BLaER1 treated with 17β-estradiol and CSF1 and Interleukin-3, amounts not matched to agents 10 nM and 100 nM (cell line): ENCODE measurements at regions not wholly inside any gene's neighbourhood (a gene's known extent, or its start where the extent isn't known, plus 50 kb on each side); places are given as distances from the start of the nearest gene placed in this dataset.

Source experiments
- H3K27ac ChIP-seq, 11 experiments: shearing (Covaris generic); formaldehyde crosslinking; 2 replicates each; pipeline ENCODE4 v1.8.1; 2022
- H3K27me3 ChIP-seq, 11 experiments: shearing (Covaris generic); formaldehyde crosslinking; 2 replicates each; pipeline ENCODE4 v1.8.1; 2022
- H3K36me3 ChIP-seq, 11 experiments: shearing (Covaris generic); formaldehyde crosslinking; 2 replicates each; pipeline ENCODE4 v1.8.1; 2022
- H3K4me1 ChIP-seq, 10 experiments: shearing (Covaris generic); formaldehyde crosslinking; 2 replicates each; pipeline ENCODE4 v1.8.1; 2022
- H3K4me2 ChIP-seq, 11 experiments: shearing (Covaris generic); formaldehyde crosslinking; 2 replicates each; pipeline ENCODE4 v1.8.1; 2022
- H3K4me3 ChIP-seq, 10 experiments: shearing (Covaris generic); formaldehyde crosslinking; 2 replicates each; pipeline ENCODE4 v1.8.1; 2022
- H3K9ac ChIP-seq, 11 experiments: shearing (Covaris generic); formaldehyde crosslinking; 2 replicates each; pipeline ENCODE4 v1.8.1; 2022
- H3K9me3 ChIP-seq, 11 experiments: shearing (Covaris generic); formaldehyde crosslinking; replicated peaks in 1 of 11; 2 replicates each; pipeline ENCODE4 v1.8.1; 2022
- H4K20me1 ChIP-seq, 11 experiments: shearing (Covaris generic); formaldehyde crosslinking; 2 replicates each; pipeline ENCODE4 v1.8.1; 2022
- Cebpa-rat ChIP-seq, 11 experiments: shearing (Covaris generic); IDR thresholded peaks; 2 replicates each; pipeline ENCODE4 v1.8.1; 2022

DNA sequence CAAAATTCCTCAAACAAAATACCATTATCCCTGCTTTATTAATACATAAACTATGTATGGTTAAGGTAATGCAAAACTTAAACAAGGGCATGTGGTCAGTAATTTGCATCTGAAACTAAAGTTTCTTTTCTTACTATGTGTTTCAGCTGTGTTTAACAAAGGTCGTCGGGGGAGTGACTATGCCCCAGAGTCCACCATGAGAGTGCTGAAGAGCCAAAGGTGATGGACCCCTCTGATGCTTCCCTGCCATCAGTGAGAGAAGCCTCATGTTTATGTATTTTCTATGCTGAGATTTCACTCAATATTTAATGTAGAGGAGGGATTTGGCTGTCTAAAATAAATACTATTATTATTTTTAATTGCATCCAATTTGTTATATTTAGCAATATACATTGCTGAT lies 707.2 kb upstream of the REG3G start:
- H3K27me3 ChIP-seq: no peaks in the 10 kb centered on the region
- H3K9ac ChIP-seq: no peak overlapping the region
- no peak overlapping the region for H3K4me3 ChIP-seq
- H4K20me1 ChIP-seq: no peaks in the 10 kb centered on the region
- H3K27ac ChIP-seq: no peak overlapping the region
- no peak for TF ChIP-seq Cebpa-rat (IDR thresholded peaks at IDR 0.05)
- peaks cover 0 to 3% (median 0%) of the 10 kb centered on the region in 11 experiments; a peak in 1 of 22 replicates for H3K9me3 ChIP-seq
- H3K36me3 ChIP-seq: no peaks in the 10 kb centered on the region
- no peaks in the 10 kb centered on the region for H3K4me1 ChIP-seq
- no peak overlapping the region for H3K4me2 ChIP-seq

DNA sequence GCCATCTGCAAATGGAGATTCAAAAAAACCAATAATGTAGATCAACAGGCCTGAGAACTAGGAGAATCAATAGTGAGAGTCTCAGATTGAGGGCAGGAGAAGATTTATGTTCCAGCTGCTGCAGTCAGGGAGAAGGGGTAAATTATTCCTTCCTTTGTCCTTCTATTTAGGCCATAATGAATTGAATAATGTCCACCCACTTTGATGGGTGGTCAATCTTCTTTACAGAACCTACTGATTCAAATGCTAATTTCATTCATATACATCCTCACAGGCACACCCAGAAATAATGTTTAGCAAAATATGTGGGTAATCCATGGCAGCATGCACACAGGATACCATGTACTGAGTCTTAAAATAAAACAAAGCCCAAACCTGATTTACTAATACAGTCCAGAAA lies 695.3 kb upstream of the REG3G start:
- no peak overlapping the region for H3K4me2 ChIP-seq
- no peak for TF ChIP-seq Cebpa-rat (IDR thresholded peaks at IDR 0.05)

GRCh38 chr2:78351208-78351607 lies 674.3 kb upstream of the REG3G start:
- H3K4me1 ChIP-seq: peaks cover 0 to 13% (median 6%) of the 10 kb centered on the region in 10 experiments; a peak in 6 of 20 replicates
- no peak overlapping the region for H3K4me3 ChIP-seq
- no peaks in the 10 kb centered on the region for H4K20me1 ChIP-seq
- H3K27me3 ChIP-seq: no peaks in the 10 kb centered on the region
- H3K9ac ChIP-seq: no peak overlapping the region
- TF ChIP-seq Cebpa-rat (IDR thresholded peaks at IDR 0.05): no peak
- no peaks in the 10 kb centered on the region for H3K36me3 ChIP-seq
- H3K27ac ChIP-seq: no peak overlapping the region
- H3K9me3 ChIP-seq: no peaks in the 10 kb centered on the region
- no peak overlapping the region for H3K4me2 ChIP-seq

More for the DNA sequence above, 695.3 kb upstream of the REG3G start:
- H3K9ac ChIP-seq: no peak overlapping the region
- no peaks in the 10 kb centered on the region for H3K36me3 ChIP-seq
- no peaks in the 10 kb centered on the region for H3K27me3 ChIP-seq
- no peaks in the 10 kb centered on the region for H3K9me3 ChIP-seq
- H4K20me1 ChIP-seq: no peaks in the 10 kb centered on the region
- H3K4me1 ChIP-seq: no peaks in the 10 kb centered on the region
- no peak overlapping the region for H3K4me3 ChIP-seq
- H3K27ac ChIP-seq: no peak overlapping the region

DNA sequence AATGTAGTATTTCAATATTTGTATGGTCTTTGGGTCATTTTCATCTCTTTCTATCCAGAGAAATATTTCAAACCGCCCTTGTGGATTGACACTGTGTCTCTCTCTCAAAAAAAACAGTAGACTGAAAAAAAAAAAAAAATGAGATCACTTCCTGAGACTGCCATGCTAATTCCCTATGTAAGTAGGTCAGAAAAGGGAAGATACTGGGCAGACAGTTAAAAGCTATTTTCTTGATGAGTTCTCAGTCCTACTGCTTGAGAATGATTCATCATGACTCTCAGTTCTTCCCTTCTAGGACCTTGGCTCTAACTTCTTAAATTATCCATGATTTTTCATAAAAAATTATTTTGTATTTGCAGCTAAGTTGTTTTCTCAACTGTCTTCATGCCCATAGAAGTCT lies 672.3 kb upstream of the REG3G start:
- Histone ChIP-seq H3K4me1 (peaks cover 0 to 13% (median 6%) of the 10 kb centered on the region in 10 experiments; a peak in 6 of 20 replicates), H3K9me3 (no peaks in the 10 kb centered on the region), H4K20me1 (no peaks in the 10 kb centered on the region), H3K4me2 (peak overlapping the region in 6 of 11 experiments; percentile 5 to 61 (median 34); a peak in 9 of 22 replicates), H3K36me3 (no peaks in the 10 kb centered on the region), H3K9ac (no peak overlapping the region), H3K4me3 (no peak overlapping the region), H3K27ac (peak overlapping the region in 3 of 11 experiments; percentile 12 to 41 (median 18); a peak in 3 of 22 replicates), H3K27me3 (no peaks in the 10 kb centered on the region)
- TF ChIP-seq Cebpa-rat (IDR thresholded peaks at IDR 0.05): no peak

GRCh38 chr2:78355967-78356366 lies 669.5 kb upstream of the REG3G start:
- no peaks in the 10 kb centered on the region for H3K27me3 ChIP-seq
- H3K36me3 ChIP-seq: no peaks in the 10 kb centered on the region
- H3K4me1 ChIP-seq: peaks cover 0 to 18% (median 6%) of the 10 kb centered on the region in 10 experiments; a peak in 6 of 20 replicates
- no peaks in the 10 kb centered on the region for H3K9me3 ChIP-seq
- TF ChIP-seq Cebpa-rat (IDR thresholded peaks at IDR 0.05): no peak
- no peaks in the 10 kb centered on the region for H4K20me1 ChIP-seq
- no peak overlapping the region for H3K9ac ChIP-seq
- no peak overlapping the region for H3K27ac ChIP-seq
- H3K4me2 ChIP-seq: no peak overlapping the region
- no peak overlapping the region for H3K4me3 ChIP-seq

GRCh38 chr2:78383576-78383975 lies 641.9 kb upstream of the REG3G start:
- no peak overlapping the region for H3K9ac ChIP-seq
- H3K4me1 ChIP-seq: no peaks in the 10 kb centered on the region
- no peaks in the 10 kb centered on the region for H3K27me3 ChIP-seq
- no peaks in the 10 kb centered on the region for H3K36me3 ChIP-seq
- no peak for TF ChIP-seq Cebpa-rat (IDR thresholded peaks at IDR 0.05)
- H3K4me3 ChIP-seq: no peak overlapping the region
- H3K4me2 ChIP-seq: no peak overlapping the region
- H3K27ac ChIP-seq: no peak overlapping the region
- no peaks in the 10 kb centered on the region for H3K9me3 ChIP-seq
- H4K20me1 ChIP-seq: no peaks in the 10 kb centered on the region

DNA sequence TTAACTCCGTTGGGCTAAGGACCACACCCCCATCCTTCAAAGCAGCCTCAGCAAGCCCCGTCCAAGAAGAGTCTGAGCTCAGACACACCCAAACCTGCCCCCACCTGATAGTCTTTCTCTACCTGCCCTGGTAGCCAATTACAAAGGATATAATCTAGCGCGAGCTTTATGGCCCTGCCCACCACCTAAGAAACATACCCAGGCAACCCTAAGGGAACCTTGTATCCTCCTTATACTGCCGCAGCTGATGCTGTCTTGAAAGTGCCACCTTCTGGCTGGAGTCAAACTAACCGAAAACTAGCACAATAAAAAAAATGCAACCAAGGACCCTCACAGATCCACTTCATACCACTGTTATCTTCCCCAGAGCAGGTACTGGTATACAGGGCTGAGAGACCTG lies 628.3 kb upstream of the REG3G start:
- Histone ChIP-seq H3K9ac (no peak overlapping the region), H3K4me2 (no peak overlapping the region), H3K4me3 (no peak overlapping the region), H3K27ac (no peak overlapping the region), H3K36me3 (no peaks in the 10 kb centered on the region), H4K20me1 (no peaks in the 10 kb centered on the region), H3K9me3 (peaks cover 0 to 7% (median 0%) of the 10 kb centered on the region in 11 experiments; a peak in 3 of 22 replicates), H3K4me1 (no peaks in the 10 kb centered on the region), H3K27me3 (no peaks in the 10 kb centered on the region)
- no peak for TF ChIP-seq Cebpa-rat (IDR thresholded peaks at IDR 0.05)

- H3K36me3 ChIP-seq: no peaks in the 10 kb centered on the region
- H3K27me3 ChIP-seq: no peaks in the 10 kb centered on the region
- no peak overlapping the region for H3K4me3 ChIP-seq
- no peaks in the 10 kb centered on the region for H3K9me3 ChIP-seq
- H4K20me1 ChIP-seq: no peaks in the 10 kb centered on the region
- TF ChIP-seq Cebpa-rat (IDR thresholded peaks at IDR 0.05): no peak
- no peak overlapping the region for H3K4me2 ChIP-seq
- H3K27ac ChIP-seq: no peak overlapping the region
- H3K4me1 ChIP-seq: no peaks in the 10 kb centered on the region
- no peak overlapping the region for H3K9ac ChIP-seq
Measured at GRCh38 chr2:78407960-78408794, 617.3 kb upstream of the REG3G start.

DNA sequence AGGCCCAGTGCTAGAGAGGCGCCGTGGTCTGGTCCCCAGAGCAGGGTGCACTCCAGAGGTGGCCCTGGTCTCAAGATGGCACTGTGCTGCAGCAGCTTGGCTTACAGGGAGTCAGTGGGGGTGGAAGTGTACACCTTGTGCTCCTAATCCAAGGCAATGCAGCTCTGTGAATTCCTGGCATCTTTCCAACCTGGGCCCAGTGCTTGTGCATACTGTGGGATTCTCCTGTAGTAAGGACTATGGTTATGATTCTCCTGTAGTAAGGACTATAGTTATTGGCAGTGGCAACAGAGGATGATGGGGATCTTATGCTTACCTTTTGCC lies 616.7 kb upstream of the REG3G start:
- no peak overlapping the region for H3K4me2 ChIP-seq
- no peak for TF ChIP-seq Cebpa-rat (IDR thresholded peaks at IDR 0.05)
- H3K9me3 ChIP-seq: no peaks in the 10 kb centered on the region
- no peaks in the 10 kb centered on the region for H3K36me3 ChIP-seq
- no peaks in the 10 kb centered on the region for H3K27me3 ChIP-seq
- no peaks in the 10 kb centered on the region for H3K4me1 ChIP-seq
- H4K20me1 ChIP-seq: no peaks in the 10 kb centered on the region
- no peak overlapping the region for H3K9ac ChIP-seq
- H3K4me3 ChIP-seq: no peak overlapping the region
- no peak overlapping the region for H3K27ac ChIP-seq

GRCh38 chr2:78411303-78411702 lies 614.2 kb upstream of the REG3G start:
- no peaks in the 10 kb centered on the region for H3K36me3 ChIP-seq
- TF ChIP-seq Cebpa-rat (IDR thresholded peaks at IDR 0.05): no peak
- no peaks in the 10 kb centered on the region for H3K4me1 ChIP-seq
- H3K9me3 ChIP-seq: no peaks in the 10 kb centered on the region
- H3K4me3 ChIP-seq: no peak overlapping the region
- no peak overlapping the region for H3K4me2 ChIP-seq
- H3K9ac ChIP-seq: no peak overlapping the region
- H4K20me1 ChIP-seq: no peaks in the 10 kb centered on the region
- no peak overlapping the region for H3K27ac ChIP-seq
- no peaks in the 10 kb centered on the region for H3K27me3 ChIP-seq
